Kidney (tissue), 13 donors: ENCODE measurements at regions not wholly inside any gene's neighbourhood (a gene's known extent, or its start where the extent isn't known, plus 50 kb on each side); places are given as distances from the start of the nearest gene placed in this dataset.
"Not testable (repeated sequence)": the region's sequence is repeated elsewhere in the genome, so short reads cannot be mapped to it uniquely, and the experiment has no call there.

ENCODE experiments used
- DNase-seq, 5 donors: peaks; one replicate each; pipeline ENCODE4 v3.0.0-alpha.2; 2013 to 2020
- FAIRE-seq: peaks from 2 replicates; lab custom pipeline; 2012; peaks lifted over from hg19 to GRCh38; lab: Jason Lieb, UNC
- H3K27ac ChIP-seq, 2 donors: one replicate each; pipeline ENCODE4 v1.7.0; 2013; ENCODE audit warnings: low read depth in 2 of 2, low read length in 2 of 2, inconsistent platforms in 1 of 2
- H3K27me3 ChIP-seq: one replicate; pipeline ENCODE4 v1.7.1; 2013; ENCODE audit warnings: low read length, inconsistent platforms; ENCODE audit not compliant: control insufficient read depth, insufficient read depth
- H3K36me3 ChIP-seq, 3 donors: one replicate each; pipeline versions ENCODE4 v1.7.0 to v1.7.1; 2013; ENCODE audit warnings: low read length in 3 of 3, control low read depth in 1 of 3, inconsistent platforms in 1 of 3; ENCODE audit not compliant: insufficient read depth in 3 of 3, control insufficient read depth in 2 of 3
- H3K4me1 ChIP-seq, 3 donors: one replicate each; pipeline versions ENCODE4 v1.7.0 to v1.7.1; 2013; ENCODE audit warnings: low read length in 3 of 3, inconsistent platforms in 1 of 3, low read depth in 1 of 3; ENCODE audit not compliant: control insufficient read depth in 2 of 3, insufficient read depth in 2 of 3
- H3K4me3 ChIP-seq, 3 donors: one replicate each; pipeline versions ENCODE4 v1.7.0 to v1.8.1; 2013; ENCODE audit warnings: low read length in 3 of 3, control low read depth in 1 of 3, inconsistent platforms in 1 of 3
- H3K9ac ChIP-seq, 3 donors: one replicate each; pipeline versions ENCODE4 v1.7.0 to v1.7.1; 2013; ENCODE audit warnings: low read length in 3 of 3, control low read depth in 1 of 3, inconsistent platforms in 1 of 3
- H3K9me3 ChIP-seq, 3 donors: one replicate each; pipeline versions ENCODE4 v1.7.0 to v1.7.1; 2013; ENCODE audit warnings: low read length in 3 of 3, control low read depth in 1 of 3, inconsistent platforms in 1 of 3; ENCODE audit not compliant: control insufficient read depth in 2 of 3, insufficient read depth in 1 of 3
- intact Hi-C: fragments of 100-400 bp; cut with DNase I; formaldehyde crosslinking; loops from one replicate; pipeline ENCODE4 v1.11.1; 2022
- TF ChIP-seq, protein P1 (sequence below): IDR thresholded peaks from 3 replicates; pipeline ENCODE4 v1.5.1; 2012; ENCODE audit warnings: mild to moderate bottlenecking, moderate library complexity, borderline replicate concordance; ENCODE audit not compliant: insufficient read depth; ENCODE audit errors: extremely low read depth
- donor health status: control.
- donor health status: control.
- donor health status: control.
- donor health status: control.
- donor health status: control.
- donor health status: DM: yes; HTN: yes; CAD: no.
- donor health status: Normal renal cell carcinoma (clear cell type).

DNA sequence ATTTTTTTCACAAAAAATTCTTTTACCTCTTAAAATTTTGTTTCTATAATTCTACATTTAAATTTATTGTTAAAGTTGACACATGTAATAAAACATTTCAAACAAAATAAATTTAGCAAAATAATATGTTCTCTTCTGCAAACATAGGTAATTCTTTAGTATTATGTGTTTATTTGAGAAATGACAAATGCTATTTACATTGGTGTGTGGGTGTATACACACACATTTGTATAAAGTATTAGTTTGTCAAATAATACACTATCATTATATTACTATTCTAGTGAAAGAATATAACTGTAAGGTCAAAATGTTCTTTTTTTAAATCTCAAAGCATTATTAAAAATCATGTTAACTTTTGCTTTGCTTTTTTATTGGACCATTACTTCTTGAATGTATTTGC is 1370.6 kb downstream of the SI start:
- Histone ChIP-seq H3K4me3 (no peak overlapping the region), H3K27me3 (no peaks in the 10 kb centered on the region), H3K27ac (no peak overlapping the region), H3K9me3 (no peaks in the 10 kb centered on the region), H3K4me1 (no peaks in the 10 kb centered on the region), H3K36me3 (no peaks in the 10 kb centered on the region), H3K9ac (no peak overlapping the region)
- DNase-seq = no peak
- intact Hi-C loops = no loop called here
- TF ChIP-seq, protein P1, sequence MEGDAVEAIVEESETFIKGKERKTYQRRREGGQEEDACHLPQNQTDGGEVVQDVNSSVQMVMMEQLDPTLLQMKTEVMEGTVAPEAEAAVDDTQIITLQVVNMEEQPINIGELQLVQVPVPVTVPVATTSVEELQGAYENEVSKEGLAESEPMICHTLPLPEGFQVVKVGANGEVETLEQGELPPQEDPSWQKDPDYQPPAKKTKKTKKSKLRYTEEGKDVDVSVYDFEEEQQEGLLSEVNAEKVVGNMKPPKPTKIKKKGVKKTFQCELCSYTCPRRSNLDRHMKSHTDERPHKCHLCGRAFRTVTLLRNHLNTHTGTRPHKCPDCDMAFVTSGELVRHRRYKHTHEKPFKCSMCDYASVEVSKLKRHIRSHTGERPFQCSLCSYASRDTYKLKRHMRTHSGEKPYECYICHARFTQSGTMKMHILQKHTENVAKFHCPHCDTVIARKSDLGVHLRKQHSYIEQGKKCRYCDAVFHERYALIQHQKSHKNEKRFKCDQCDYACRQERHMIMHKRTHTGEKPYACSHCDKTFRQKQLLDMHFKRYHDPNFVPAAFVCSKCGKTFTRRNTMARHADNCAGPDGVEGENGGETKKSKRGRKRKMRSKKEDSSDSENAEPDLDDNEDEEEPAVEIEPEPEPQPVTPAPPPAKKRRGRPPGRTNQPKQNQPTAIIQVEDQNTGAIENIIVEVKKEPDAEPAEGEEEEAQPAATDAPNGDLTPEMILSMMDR = no peak
- FAIRE-seq = no peak

DNA sequence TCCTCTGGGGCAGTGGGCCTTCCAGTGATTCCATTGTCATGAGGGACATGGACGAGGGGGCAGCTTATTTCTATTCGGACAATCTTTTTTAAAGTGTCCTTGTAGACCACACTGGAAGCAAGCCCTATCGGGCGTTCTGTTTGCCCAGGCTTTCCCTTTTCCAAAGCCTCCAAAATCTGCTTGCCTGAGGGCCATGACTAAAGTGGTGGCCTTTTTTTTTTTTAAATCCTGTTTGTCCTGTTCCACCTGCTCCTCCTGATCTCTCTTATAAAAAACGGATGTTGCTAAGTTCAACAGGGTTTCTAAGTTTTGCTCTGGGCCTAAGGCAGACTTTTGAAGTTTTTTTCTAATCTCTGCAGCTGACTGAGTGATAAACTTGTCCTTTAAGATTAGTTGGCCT is 1380.1 kb downstream of the SI start:
- H3K36me3 ChIP-seq, intact Hi-C loops, H3K9ac ChIP-seq, H3K4me3 ChIP-seq, FAIRE-seq, DNase-seq, H3K4me1 ChIP-seq, H3K9me3 ChIP-seq, H3K27me3 ChIP-seq, H3K27ac ChIP-seq: not testable (repeated sequence)

DNA sequence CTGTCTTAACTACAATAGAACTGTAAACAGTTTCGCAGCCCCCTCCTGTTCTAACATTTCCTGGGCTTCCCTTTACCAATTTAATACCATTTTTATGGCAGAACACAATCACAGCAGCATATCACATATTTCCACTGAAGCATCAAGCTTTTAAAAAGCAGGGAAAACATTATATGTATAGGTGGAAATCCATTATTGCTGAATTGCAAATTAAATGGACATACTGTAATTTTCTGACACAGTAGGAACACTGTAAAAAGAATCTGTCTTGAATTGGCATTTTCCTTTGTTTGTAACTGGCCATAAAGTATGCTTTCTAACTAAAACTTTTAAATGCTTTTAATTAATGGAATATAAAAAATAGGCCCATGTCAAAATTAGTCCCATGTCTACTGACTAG is 1385.8 kb downstream of the SI start:
- no peak overlapping the region for H3K9ac ChIP-seq
- DNase-seq (no peak), FAIRE-seq (no peak)
- TF ChIP-seq, protein P1 = no peak
- no peak overlapping the region for H3K4me3 ChIP-seq
- no peak overlapping the region for H3K27ac ChIP-seq
- H3K9me3 ChIP-seq = no peaks in the 10 kb centered on the region
- intact Hi-C loops = no loop called here
- H3K4me1 ChIP-seq = no peaks in the 10 kb centered on the region
- H3K36me3 ChIP-seq = no peaks in the 10 kb centered on the region
- H3K27me3 ChIP-seq = no peaks in the 10 kb centered on the region

DNA sequence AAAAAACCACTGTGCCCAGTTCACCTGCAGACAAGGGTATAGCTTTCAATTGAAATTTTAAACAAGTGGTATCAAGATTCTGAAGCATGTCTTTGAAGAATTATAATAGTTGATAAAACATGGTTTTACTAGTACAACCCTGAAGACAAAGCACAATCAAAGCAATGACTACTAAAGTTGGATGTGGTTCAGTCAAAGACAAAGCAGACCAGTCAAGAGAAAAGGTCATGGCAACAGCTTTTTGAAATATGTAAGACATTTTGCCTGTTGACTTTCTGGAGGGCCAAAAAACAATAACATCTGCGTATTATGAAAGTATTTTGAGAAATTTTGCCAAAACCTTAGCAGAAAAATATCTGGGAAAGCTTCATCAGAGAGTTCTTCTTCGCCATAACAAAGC is 1393.6 kb downstream of the SI start:
- no peak for FAIRE-seq
- intact Hi-C loops = no loop called here
- H3K27me3 ChIP-seq = no peaks in the 10 kb centered on the region
- no peak overlapping the region for H3K4me3 ChIP-seq
- H3K9me3 ChIP-seq = peaks cover 0 to 3% (median 0%) of the 10 kb centered on the region in 3 donors
- TF ChIP-seq, protein P1 = no peak
- no peaks in the 10 kb centered on the region for H3K4me1 ChIP-seq
- DNase-seq = no peak
- no peak overlapping the region for H3K9ac ChIP-seq
- no peaks in the 10 kb centered on the region for H3K36me3 ChIP-seq
- no peak overlapping the region for H3K27ac ChIP-seq
